H9 (cell line): ENCODE measurements at regions not wholly inside any gene's neighbourhood (a gene's known extent, or its start where the extent isn't known, plus 50 kb on each side); places are given as distances from the start of the nearest gene placed in this dataset.

Experiments used
- DNase-seq: peaks from one replicate; pipeline ENCODE4 v3.0.0-alpha.2; 2017
- H2AFZ ChIP-seq: one replicate; pipeline ENCODE4 v1.6.1; 2013; ENCODE audit warnings: mild to moderate bottlenecking, low read length, control low read depth, moderate library complexity
- H2AK5ac ChIP-seq: 2 replicates; pipeline ENCODE4 v1.6.1; 2013; ENCODE audit warnings: low read length, control low read depth, mixed read lengths; ENCODE audit not compliant: insufficient read length
- H2BK120ac ChIP-seq: one replicate; pipeline ENCODE4 v1.6.1; 2013; ENCODE audit warnings: low read depth, mild to moderate bottlenecking, low read length, control low read depth, inconsistent platforms; ENCODE audit not compliant: poor library complexity, severe bottlenecking
- H2BK12ac ChIP-seq: 2 replicates; pipeline ENCODE4 v1.6.1; 2013; ENCODE audit warnings: low read length, control low read depth, mixed read lengths, low read depth; ENCODE audit not compliant: insufficient read length
- H2BK15ac ChIP-seq: 2 replicates; pipeline ENCODE4 v1.6.1; 2013; ENCODE audit warnings: low read depth, low read length, control low read depth
- H2BK20ac ChIP-seq: one replicate; pipeline ENCODE4 v1.6.1; 2013; ENCODE audit warnings: low read depth, mild to moderate bottlenecking, low read length, control low read depth, inconsistent platforms; ENCODE audit not compliant: poor library complexity, severe bottlenecking
- H2BK5ac ChIP-seq: 2 replicates; pipeline ENCODE4 v1.6.1; 2013; ENCODE audit warnings: low read length, control low read depth, mixed read lengths; ENCODE audit not compliant: insufficient read length
- H3K14ac ChIP-seq: 2 replicates; pipeline ENCODE4 v1.6.1; 2013; ENCODE audit warnings: low read length, control low read depth; ENCODE audit not compliant: insufficient read depth
- H3K18ac ChIP-seq: 2 replicates; pipeline ENCODE4 v1.6.1; 2013; ENCODE audit warnings: low read depth, mild to moderate bottlenecking, mixed read lengths, low read length, control low read depth; ENCODE audit not compliant: insufficient read length
- H3K23ac ChIP-seq: 2 replicates; pipeline ENCODE4 v1.6.1; 2013; ENCODE audit warnings: low read length, control low read depth, mixed read lengths, low read depth; ENCODE audit not compliant: insufficient read length
- H3K23me2 ChIP-seq: 2 replicates; pipeline ENCODE4 v1.6.1; 2013; ENCODE audit warnings: low read depth, mild to moderate bottlenecking, mixed read lengths, low read length, control low read depth; ENCODE audit not compliant: insufficient read length, poor library complexity, severe bottlenecking
- H3K27ac ChIP-seq: 2 replicates; pipeline ENCODE4 v1.5.1; 2013; ENCODE audit warnings: low read length, control low read depth, mixed read lengths, low read depth; ENCODE audit not compliant: insufficient read length
- H3K27me3 ChIP-seq: 2 replicates; pipeline ENCODE4 v1.6.1; 2013; ENCODE audit warnings: low read length, control low read depth, inconsistent platforms; ENCODE audit not compliant: insufficient read depth
- H3K4ac ChIP-seq: 2 replicates; pipeline ENCODE4 v1.6.1; 2013; ENCODE audit warnings: low read depth, mild to moderate bottlenecking, control low read depth, inconsistent platforms, low read length, moderate library complexity
- H3K4me1 ChIP-seq: 2 replicates; pipeline ENCODE4 v1.6.1; 2013; ENCODE audit warnings: low read length, control low read depth, inconsistent platforms; ENCODE audit not compliant: insufficient read depth
- H3K4me2 ChIP-seq: 2 replicates; pipeline ENCODE4 v1.6.1; 2013; ENCODE audit warnings: low read length, control low read depth, mixed read lengths; ENCODE audit not compliant: insufficient read length, insufficient read depth
- H3K56ac ChIP-seq: 2 replicates; pipeline ENCODE4 v1.6.1; 2013; ENCODE audit warnings: low read depth, mild to moderate bottlenecking, mixed read lengths, low read length, control low read depth; ENCODE audit not compliant: insufficient read length
- H3K79me1 ChIP-seq: 2 replicates; pipeline ENCODE4 v1.6.1; 2013; ENCODE audit warnings: low read depth, mild to moderate bottlenecking, moderate library complexity, low read length, control low read depth, inconsistent platforms; ENCODE audit not compliant: insufficient read depth, poor library complexity, severe bottlenecking
- H3K79me2 ChIP-seq: 2 replicates; pipeline ENCODE4 v1.6.1; 2013; ENCODE audit warnings: low read length, control low read depth, inconsistent platforms; ENCODE audit not compliant: insufficient read depth
- H3K9ac ChIP-seq: 2 replicates; pipeline ENCODE4 v1.6.1; 2013; ENCODE audit warnings: low read length, control low read depth, mixed read lengths; ENCODE audit not compliant: insufficient read length; ENCODE audit errors: extremely low read depth
- H3K9me3 ChIP-seq: one replicate; pipeline ENCODE4 v1.6.1; 2013; ENCODE audit warnings: low read depth, low read length, inconsistent platforms; ENCODE audit not compliant: control insufficient read depth
- H3T11ph ChIP-seq: one replicate; pipeline ENCODE4 v1.6.1; 2013; ENCODE audit warnings: mild to moderate bottlenecking, low read length, control low read depth, inconsistent platforms
- H4K20me1 ChIP-seq: one replicate; pipeline ENCODE4 v1.6.1; 2013; ENCODE audit not compliant: control insufficient read depth, insufficient read length, insufficient read depth
- H4K5ac ChIP-seq: 2 replicates; pipeline ENCODE4 v1.6.1; 2013; ENCODE audit warnings: low read depth, mild to moderate bottlenecking, mixed read lengths, low read length, control low read depth; ENCODE audit not compliant: insufficient read length
- H4K8ac ChIP-seq: replicated peaks from 2 replicates; pipeline ENCODE4 v1.6.1; 2013; ENCODE audit warnings: low read length, control low read depth, mixed read lengths, low read depth; ENCODE audit not compliant: insufficient read length
- H4K91ac ChIP-seq: 2 replicates; pipeline ENCODE4 v1.6.1; 2013; ENCODE audit warnings: low read depth, mild to moderate bottlenecking, moderate library complexity, mixed read lengths, low read length, control low read depth; ENCODE audit not compliant: insufficient read length
- H3K27ac Mint-ChIP-seq, 3 experiments: 2 replicates in 2 of 3; 3 replicates in 1 of 3; pipeline ENCODE4 v1.8.0; 2020 to 2021; ENCODE audit warnings: mixed read lengths in 3 of 3, mild to moderate bottlenecking in 1 of 3, moderate library complexity in 1 of 3
- H3K27me3 Mint-ChIP-seq: 2 replicates; pipeline ENCODE4 v1.8.0; 2021; ENCODE audit warnings: low read depth, mild to moderate bottlenecking, moderate library complexity, mixed read lengths
- H3K36me3 Mint-ChIP-seq, 3 experiments: 2 replicates in 2 of 3; 3 replicates in 1 of 3; pipeline ENCODE4 v1.8.0; 2020 to 2021; ENCODE audit warnings: low read depth in 3 of 3, mixed read lengths in 3 of 3; ENCODE audit not compliant: insufficient read depth in 1 of 3
- H3K4me1 Mint-ChIP-seq, 2 experiments: 2 replicates each; pipeline ENCODE4 v1.8.0; 2020; ENCODE audit warnings: mixed read lengths in 2 of 2
- H3K4me3 Mint-ChIP-seq, 2 experiments: 2 replicates in 1 of 2; 3 replicates in 1 of 2; pipeline ENCODE4 v1.8.0; 2020 to 2021; ENCODE audit warnings: mild to moderate bottlenecking in 2 of 2, mixed read lengths in 2 of 2, moderate library complexity in 1 of 2
- H3K9me3 Mint-ChIP-seq, 2 experiments: 2 replicates in 1 of 2; 3 replicates in 1 of 2; pipeline ENCODE4 v1.8.0; 2020; ENCODE audit warnings: mild to moderate bottlenecking in 2 of 2, mixed read lengths in 2 of 2, moderate library complexity in 1 of 2
- WGBS: extraction: QIAGEN DNeasy Blood & Tissue Kit; methylation state at CpG from one replicate; pipeline ENCODE4 v1.1.7; 2013; ENCODE audit warnings: missing lambda C conversion rate, low lambda C conversion rate, mixed read lengths; ENCODE audit not compliant: insufficient read length; ENCODE audit errors: extremely low coverage; 5-methylcytosine and 5-hydroxymethylcytosine counted together
- TF ChIP-seq, protein P1 (sequence below): fragments of 200-600 bp; sonication (generic); conservative IDR thresholded peaks from 3 replicates; pipeline ENCODE4 v1.8.0; 2021; ENCODE audit warnings: antibody characterized with exemption, mild to moderate bottlenecking

DNA sequence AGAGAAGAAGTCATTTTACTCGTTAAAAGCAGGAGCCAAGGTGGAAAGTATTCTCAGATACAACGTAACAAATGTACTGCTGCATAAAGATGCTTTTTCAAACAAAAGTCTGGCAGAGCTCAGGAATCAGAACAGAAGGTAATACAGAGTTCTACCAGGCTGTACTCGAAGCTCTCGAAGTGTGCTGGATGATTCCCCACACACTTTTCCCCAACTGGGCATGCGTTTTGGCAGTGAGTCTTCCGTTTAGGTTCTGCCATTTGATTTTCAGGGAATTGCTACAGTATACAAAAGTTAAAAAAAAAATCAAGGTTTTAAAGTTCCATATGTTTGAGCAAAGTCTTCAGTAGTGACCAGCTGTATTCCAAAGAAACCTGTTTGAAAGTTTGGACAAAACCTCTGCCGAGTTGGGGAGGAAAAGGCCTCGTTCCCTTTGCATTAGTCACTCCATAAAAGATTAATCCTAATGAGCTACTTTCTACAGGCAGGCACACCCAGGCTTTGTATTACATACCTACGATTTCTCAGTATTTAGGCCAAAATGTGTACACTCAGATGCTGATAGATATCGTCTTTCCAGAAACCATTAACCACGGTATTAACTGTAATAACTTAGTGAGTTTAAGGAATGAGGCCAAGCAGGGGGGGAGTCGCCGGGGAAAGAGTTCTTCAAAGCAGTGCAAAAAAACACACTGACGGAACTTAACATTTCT is 477.1 kb downstream of the LMO4 start:
- no peak for DNase-seq
- Histone ChIP-seq H2BK5ac (no peak overlapping the region), H2AK5ac (no peak overlapping the region), H3K18ac (no peak overlapping the region), H3K79me1 (no peaks in the 10 kb centered on the region), H3K79me2 (no peaks in the 10 kb centered on the region), H3K4me2 (no peak overlapping the region), H3K23me2 (no peaks in the 10 kb centered on the region), H2BK120ac (no peak overlapping the region), H3K9ac (no peak overlapping the region), H4K91ac (no peak overlapping the region), H3K23ac (no peak overlapping the region), H3K27ac (no peak overlapping the region), H3K4ac (no peak overlapping the region), H4K5ac (no peak overlapping the region), H3K27me3 (no peaks in the 10 kb centered on the region), H2BK20ac (no peak overlapping the region), H3K56ac (no peak overlapping the region), H2BK12ac (no peak overlapping the region), H2BK15ac (no peak overlapping the region), H4K20me1 (no peaks in the 10 kb centered on the region), H3K9me3 (no peaks in the 10 kb centered on the region), H3T11ph (no peak overlapping the region), H3K14ac (no peak overlapping the region), H3K4me1 (no peaks in the 10 kb centered on the region), H2AFZ (no peak overlapping the region), H4K8ac (no peak overlapping the region)
- H3K27me3 Mint-ChIP-seq, result peaks cover 1% of the 10 kb centered on the region; the same call in 1 of the 2 replicates
- peak overlapping the region in 1 of 3 experiments; percentile 9; a peak in 1 of 7 replicates for H3K27ac Mint-ChIP-seq
- peaks cover 0 to 4% (median 4%) of the 10 kb centered on the region in 3 experiments; a peak in 2 of 7 replicates for H3K36me3 Mint-ChIP-seq
- H3K4me1 Mint-ChIP-seq, result no peaks in the 10 kb centered on the region
- H3K9me3 Mint-ChIP-seq, result peaks cover 5% of the 10 kb centered on the region in 2 experiments; a peak in 4 of 5 replicates
- WGBS, result no CpG with 5 or more reads among the region's 14 CpGs
- TF ChIP-seq, protein P1, sequence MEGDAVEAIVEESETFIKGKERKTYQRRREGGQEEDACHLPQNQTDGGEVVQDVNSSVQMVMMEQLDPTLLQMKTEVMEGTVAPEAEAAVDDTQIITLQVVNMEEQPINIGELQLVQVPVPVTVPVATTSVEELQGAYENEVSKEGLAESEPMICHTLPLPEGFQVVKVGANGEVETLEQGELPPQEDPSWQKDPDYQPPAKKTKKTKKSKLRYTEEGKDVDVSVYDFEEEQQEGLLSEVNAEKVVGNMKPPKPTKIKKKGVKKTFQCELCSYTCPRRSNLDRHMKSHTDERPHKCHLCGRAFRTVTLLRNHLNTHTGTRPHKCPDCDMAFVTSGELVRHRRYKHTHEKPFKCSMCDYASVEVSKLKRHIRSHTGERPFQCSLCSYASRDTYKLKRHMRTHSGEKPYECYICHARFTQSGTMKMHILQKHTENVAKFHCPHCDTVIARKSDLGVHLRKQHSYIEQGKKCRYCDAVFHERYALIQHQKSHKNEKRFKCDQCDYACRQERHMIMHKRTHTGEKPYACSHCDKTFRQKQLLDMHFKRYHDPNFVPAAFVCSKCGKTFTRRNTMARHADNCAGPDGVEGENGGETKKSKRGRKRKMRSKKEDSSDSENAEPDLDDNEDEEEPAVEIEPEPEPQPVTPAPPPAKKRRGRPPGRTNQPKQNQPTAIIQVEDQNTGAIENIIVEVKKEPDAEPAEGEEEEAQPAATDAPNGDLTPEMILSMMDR, result no peak
- no peak overlapping the region for H3K4me3 Mint-ChIP-seq
